Mammary epithelial cell (primary cell): ENCODE measurements at regions not wholly inside any gene's neighbourhood (a gene's known extent, or its start where the extent isn't known, plus 50 kb on each side); places are given as distances from the start of the nearest gene placed in this dataset.

Experiments used
- EZH2 ChIP-seq: IDR thresholded peaks from 2 replicates; pipeline ENCODE4 v1.6.1; 2012; ENCODE audit warnings: low read length, inconsistent platforms, borderline replicate concordance
- TF ChIP-seq, protein P1 (sequence below), 2 donors: IDR thresholded peaks in 1 of 2; conservative IDR thresholded peaks in 1 of 2; 2 replicates each; pipeline ENCODE4 v1.5.1; 2011 to 2012; ENCODE audit warnings: inconsistent platforms in 2 of 2, low read length in 2 of 2, mild to moderate bottlenecking in 2 of 2, control low read depth in 1 of 2, low read depth in 1 of 2; ENCODE audit not compliant: insufficient read depth in 1 of 2; ENCODE audit errors: extremely low read depth in 1 of 2

DNA sequence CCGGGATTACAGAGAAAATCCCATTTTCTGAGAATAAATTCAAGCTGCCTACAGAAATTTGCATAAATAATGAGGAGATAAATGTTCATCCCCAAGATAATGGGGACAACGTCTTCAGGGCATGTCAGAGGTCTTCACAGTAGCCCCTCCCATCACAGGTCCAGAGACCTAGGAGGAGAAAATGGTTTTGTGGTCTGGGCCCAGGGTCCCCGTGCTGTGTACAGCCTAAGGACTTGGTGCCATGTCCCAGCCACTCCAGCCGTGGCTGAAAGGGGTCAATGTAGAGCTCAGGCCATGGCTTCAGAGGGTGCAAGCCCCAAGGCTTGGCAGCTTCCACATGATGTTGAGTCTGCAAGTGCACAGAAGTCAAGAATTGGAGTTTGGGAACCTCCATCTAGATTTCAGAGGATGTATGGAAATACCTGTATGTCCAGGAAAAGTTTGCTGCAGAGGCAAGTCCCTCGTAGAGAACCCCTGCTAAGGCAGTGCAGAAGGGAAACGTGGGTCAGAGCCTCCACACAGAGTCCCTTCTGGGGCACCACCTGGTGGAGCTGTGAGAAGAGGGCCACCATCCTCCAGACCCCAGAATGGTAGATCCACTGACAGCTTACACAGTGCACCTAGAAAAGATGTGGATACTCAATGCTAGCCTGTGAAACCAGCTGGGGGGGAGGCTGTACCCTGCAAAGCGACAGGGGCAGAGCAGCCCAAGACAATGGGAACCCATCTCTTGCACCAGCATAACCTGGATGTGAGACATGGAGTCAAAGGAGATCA is 176.3 kb downstream of the RASSF9 start:
- TF ChIP-seq, protein P1, sequence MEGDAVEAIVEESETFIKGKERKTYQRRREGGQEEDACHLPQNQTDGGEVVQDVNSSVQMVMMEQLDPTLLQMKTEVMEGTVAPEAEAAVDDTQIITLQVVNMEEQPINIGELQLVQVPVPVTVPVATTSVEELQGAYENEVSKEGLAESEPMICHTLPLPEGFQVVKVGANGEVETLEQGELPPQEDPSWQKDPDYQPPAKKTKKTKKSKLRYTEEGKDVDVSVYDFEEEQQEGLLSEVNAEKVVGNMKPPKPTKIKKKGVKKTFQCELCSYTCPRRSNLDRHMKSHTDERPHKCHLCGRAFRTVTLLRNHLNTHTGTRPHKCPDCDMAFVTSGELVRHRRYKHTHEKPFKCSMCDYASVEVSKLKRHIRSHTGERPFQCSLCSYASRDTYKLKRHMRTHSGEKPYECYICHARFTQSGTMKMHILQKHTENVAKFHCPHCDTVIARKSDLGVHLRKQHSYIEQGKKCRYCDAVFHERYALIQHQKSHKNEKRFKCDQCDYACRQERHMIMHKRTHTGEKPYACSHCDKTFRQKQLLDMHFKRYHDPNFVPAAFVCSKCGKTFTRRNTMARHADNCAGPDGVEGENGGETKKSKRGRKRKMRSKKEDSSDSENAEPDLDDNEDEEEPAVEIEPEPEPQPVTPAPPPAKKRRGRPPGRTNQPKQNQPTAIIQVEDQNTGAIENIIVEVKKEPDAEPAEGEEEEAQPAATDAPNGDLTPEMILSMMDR (conservative IDR thresholded peaks at IDR 0.05 in 1 of 2, IDR thresholded peaks at IDR 0.05 in 1 of 2; ENCODE audit: extremely low read depth in 1 of 2, insufficient read depth in 1 of 2, low read depth in 1 of 2, low read length in 2 of 2): no peak
- TF ChIP-seq EZH2: no peak
